HG02642 (cell line): ENCODE measurements at regions not wholly inside any gene's neighbourhood (a gene's known extent, or its start where the extent isn't known, plus 50 kb on each side); places are given as distances from the start of the nearest gene placed in this dataset.
"Not testable (repeated sequence)": the region's sequence is repeated elsewhere in the genome, so short reads cannot be mapped to it uniquely, and the experiment has no call there.

Experiments
- ATAC-seq: cut with Tn5 transposase; IDR thresholded peaks from one replicate; pipeline ENCODE4 v1.9.1; 2021; ENCODE audit warnings: mild to moderate bottlenecking; ENCODE audit not compliant: unreplicated experiment, poor library complexity

- ATAC-seq = no peak
Observed at GRCh38 chr14:85041618-85042017, 488.3 kb upstream of the FLRT2 start.

DNA sequence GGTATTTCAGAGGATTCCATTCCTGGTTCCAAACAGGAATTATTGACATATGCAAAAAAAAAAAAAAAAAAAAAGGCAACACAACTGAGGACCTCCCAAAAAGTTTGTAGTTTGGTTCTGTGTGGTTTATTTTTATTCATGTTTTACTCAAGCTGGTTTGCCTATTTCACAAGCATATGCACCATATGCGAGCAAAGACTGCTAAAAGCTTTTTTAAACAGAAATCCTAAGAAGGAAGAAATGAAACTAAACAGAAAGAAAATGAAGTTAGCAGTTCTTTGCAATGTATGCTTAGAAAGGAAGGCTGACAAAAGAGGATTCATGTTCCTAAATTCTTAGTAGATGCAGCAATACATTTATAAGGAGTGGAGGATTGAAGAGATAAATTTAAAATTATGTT lies 487.6 kb upstream of the FLRT2 start:
- no peak for ATAC-seq

GRCh38 chr14:85050180-85050579 lies 479.8 kb upstream of the FLRT2 start:
- ATAC-seq = no peak

GRCh38 chr14:85052646-85053045 lies 477.3 kb upstream of the FLRT2 start:
- no peak for ATAC-seq

DNA sequence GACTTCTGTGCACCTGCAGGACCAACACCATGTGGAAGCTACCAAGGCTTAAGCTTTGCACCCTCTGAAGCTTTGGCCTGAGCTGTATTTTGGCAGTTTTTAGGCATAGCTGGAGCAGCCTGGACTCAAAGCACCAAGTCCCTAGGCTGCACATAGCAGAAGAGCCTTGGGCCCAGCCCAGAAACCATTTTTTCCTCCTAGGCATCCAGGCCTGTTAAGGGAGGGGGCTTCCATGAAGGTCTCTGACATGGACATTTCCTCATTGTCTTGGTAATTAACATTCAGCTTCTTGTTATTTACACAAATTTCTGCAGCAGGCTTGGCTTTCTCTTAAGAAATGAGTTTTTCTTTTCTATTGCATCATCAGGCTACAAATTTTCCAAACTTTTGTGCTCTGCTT lies 475.8 kb upstream of the FLRT2 start:
- ATAC-seq = no peak

GRCh38 chr14:85056267-85056666 lies 473.7 kb upstream of the FLRT2 start:
- no peak for ATAC-seq

- ATAC-seq = no peak
Observed at GRCh38 chr14:85057221-85057620, 472.7 kb upstream of the FLRT2 start.

GRCh38 chr14:85058150-85058549 lies 471.8 kb upstream of the FLRT2 start:
- no peak for ATAC-seq

- ATAC-seq = no peak
Observed at GRCh38 chr14:85060121-85060520, 469.8 kb upstream of the FLRT2 start.

GRCh38 chr14:85061256-85061655 lies 468.7 kb upstream of the FLRT2 start:
- no peak for ATAC-seq

DNA sequence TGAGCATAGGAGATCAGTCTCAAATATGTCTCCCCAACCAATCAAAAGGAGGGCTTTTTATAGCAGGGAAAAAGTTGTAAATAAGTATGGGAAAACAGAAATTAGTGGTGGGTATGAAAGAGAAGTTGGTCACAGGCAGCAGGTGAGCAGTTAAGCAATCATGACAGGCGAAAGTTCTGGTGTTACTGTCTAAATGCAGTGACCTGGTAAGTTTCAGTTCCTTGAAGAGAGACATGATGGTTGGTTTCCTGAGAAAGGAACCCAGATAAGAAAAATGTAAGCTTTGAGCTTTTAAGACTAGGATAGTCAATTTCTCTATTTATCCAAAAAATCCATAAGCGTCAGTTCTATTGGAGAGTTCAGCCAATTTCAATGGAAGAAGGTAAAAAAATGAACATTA lies 466.2 kb upstream of the FLRT2 start:
- ATAC-seq = no peak

DNA sequence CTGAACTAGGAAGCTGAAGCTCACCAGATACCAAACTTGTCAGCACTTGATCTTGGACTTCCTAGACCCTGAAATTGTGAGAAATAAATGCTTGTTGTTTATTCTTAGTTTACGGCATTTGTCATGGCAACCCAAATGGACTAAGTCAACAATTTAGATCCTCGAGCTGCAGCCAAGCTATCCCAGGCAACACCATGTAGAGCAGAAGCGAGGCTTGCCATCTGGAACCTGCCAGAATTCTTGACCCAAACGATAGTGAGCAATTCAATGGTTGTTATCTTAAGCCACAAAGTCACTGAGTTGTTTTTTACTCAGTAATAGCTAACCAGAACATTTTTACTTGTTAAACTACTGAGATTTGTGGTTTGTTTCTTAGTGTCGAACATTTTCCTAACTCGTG lies 458.5 kb upstream of the FLRT2 start:
- no peak for ATAC-seq

DNA sequence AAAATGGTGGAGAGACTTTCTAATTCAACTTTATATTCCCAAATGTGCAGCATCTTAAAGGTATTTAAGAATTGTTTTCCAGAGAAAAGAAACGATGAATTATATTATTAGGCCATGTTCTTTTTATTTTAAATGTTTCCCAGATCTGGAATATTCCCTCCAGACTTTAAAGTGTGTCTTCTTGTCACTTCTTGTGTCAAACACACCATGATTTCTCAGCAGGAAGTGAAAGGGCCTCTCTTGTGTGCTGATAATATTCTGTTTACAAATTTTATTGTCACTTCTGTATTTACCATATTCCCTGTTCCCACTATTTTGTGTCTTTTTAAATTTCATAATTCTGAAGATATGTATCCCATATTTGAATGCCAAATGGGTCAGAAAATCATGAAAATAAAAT lies 455.0 kb upstream of the FLRT2 start:
- no peak for ATAC-seq

GRCh38 chr14:85075694-85076476 lies 454.1 kb upstream of the FLRT2 start:
- ATAC-seq = no peak

- not testable (repeated sequence) for ATAC-seq
Observed at GRCh38 chr14:85077716-85078115, 452.2 kb upstream of the FLRT2 start.

GRCh38 chr14:85079842-85080730 lies 449.9 kb upstream of the FLRT2 start:
- no peak for ATAC-seq

DNA sequence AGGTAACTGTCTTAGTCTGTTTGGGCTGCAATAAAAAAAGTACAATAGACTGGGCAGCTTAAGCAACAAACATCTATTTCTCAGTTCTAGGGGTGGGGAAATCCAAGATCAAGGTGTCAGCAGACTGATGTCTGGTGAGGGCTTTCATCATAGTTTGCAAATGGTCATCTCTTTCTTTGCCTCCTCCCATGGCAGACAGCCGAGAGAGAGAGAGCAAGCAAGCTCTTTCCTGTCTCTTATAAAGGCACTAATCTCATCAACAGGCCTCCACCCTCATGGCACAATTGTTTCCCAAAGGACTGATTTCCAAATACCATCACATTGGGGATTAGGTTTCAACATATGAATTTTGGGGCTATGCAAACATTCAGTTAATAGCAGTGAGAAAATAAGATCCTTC lies 445.6 kb upstream of the FLRT2 start:
- ATAC-seq = no peak

DNA sequence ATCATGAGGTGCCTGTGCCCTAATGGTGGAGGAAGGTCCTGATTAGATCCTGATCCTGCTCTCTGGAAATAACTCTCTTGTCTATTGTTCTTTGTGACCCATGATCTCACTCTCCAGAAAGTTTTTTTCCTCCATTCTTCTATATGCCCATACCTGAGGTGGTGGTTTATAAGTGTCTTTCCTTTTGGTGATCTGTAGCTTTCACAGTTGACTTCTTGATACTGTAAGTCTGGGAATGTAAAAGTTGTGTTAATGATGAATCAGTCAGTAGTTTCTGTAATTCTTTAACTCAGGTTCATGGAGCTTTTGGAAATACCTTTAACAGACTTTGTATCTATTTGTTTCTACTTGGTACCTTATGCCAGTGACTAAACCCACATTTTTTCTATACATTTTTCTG lies 444.0 kb upstream of the FLRT2 start:
- ATAC-seq = no peak

DNA sequence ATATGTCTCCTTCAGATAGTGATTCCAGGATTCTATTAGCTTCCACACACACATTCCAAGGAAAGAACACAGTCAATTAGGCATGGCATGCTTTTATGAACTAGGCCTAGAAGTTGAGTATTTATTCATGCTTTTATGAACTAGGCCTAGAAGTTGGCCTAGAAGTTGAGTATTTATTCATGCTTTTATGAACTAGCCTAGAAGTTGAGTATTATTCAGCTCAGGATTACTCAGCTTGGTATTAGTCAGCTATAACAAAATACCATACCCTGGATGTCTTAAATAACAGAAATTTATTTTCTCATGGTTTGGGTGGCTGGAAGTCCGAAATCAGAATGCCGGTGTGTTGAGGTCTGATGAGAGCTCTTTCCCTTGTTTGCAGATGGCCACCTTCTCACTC lies 442.7 kb upstream of the FLRT2 start:
- no peak for ATAC-seq

GRCh38 chr14:85088192-85088591 lies 441.8 kb upstream of the FLRT2 start:
- ATAC-seq = no peak

DNA sequence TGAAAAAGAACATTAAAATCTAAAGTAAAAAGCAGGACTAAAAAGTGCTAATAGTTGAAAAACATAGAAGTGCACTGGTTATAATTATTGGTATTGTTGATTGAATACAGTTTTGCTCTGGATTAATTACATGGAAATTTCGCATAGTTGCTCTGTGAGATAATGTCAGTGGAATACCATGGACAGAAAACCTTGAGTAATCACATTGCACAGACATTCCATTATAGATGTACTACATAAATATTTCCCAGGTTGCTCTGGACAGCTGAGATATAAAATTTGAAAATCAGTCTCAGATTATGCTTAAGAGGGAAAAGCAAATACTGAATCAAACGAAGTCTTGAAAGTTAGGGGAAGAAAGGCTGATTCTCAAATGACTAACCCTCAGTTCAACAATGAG lies 439.3 kb upstream of the FLRT2 start:
- no peak for ATAC-seq
